GM23338 (cell line): ENCODE measurements at regions not wholly inside any gene's neighbourhood (a gene's known extent, or its start where the extent isn't known, plus 50 kb on each side); places are given as distances from the start of the nearest gene placed in this dataset.

Source experiments
- ATAC-seq: fragments of 200-7000 bp; cut with Tn5 transposase; 3 replicates; pipeline ENCODE4 v1.9.1; 2020
- DNase-seq: peaks from one replicate; pipeline ENCODE4 v3.0.0-alpha.2; 2015; ENCODE audit warnings: low spot score
- H2AFZ ChIP-seq: fragments of 200-600 bp; sonication (generic); 2 replicates; pipeline ENCODE4 v1.8.0; 2016; ENCODE audit warnings: antibody characterized with exemption, mild to moderate bottlenecking, moderate library complexity
- H3F3A ChIP-seq: fragments of 200-600 bp; sonication (generic); replicated peaks from 2 replicates; pipeline ENCODE4 v1.8.0; 2017; ENCODE audit warnings: antibody characterized with exemption, mixed run types, low read depth
- H3K27ac ChIP-seq: fragments of 200-600 bp; sonication (generic); 2 replicates; pipeline ENCODE4 v1.6.1; 2016; ENCODE audit warnings: low read depth
- H3K27me3 ChIP-seq: fragments of 200-600 bp; sonication (generic); 2 replicates; pipeline ENCODE4 v1.8.0; 2016; ENCODE audit warnings: mild to moderate bottlenecking, mixed run types, moderate library complexity; ENCODE audit not compliant: insufficient read depth
- H3K36me3 ChIP-seq: fragments of 200-600 bp; sonication (generic); 2 replicates; pipeline ENCODE4 v1.8.0; 2016; ENCODE audit warnings: mild to moderate bottlenecking; ENCODE audit not compliant: insufficient read depth
- H3K4me1 ChIP-seq: fragments of 200-600 bp; sonication (generic); 2 replicates; pipeline ENCODE4 v1.8.0; 2016; ENCODE audit warnings: mild to moderate bottlenecking, moderate library complexity; ENCODE audit not compliant: insufficient read depth
- H3K4me2 ChIP-seq: fragments of 200-600 bp; sonication (generic); 2 replicates; pipeline ENCODE4 v1.7.1; 2017; ENCODE audit warnings: mixed run types
- H3K4me3 ChIP-seq: fragments of 200-600 bp; sonication (generic); 2 replicates; pipeline ENCODE4 v1.6.1; 2016; ENCODE audit warnings: mixed run types
- H3K79me2 ChIP-seq: fragments of 200-600 bp; sonication (generic); replicated peaks from 2 replicates; pipeline ENCODE4 v1.8.0; 2017; ENCODE audit warnings: mild to moderate bottlenecking; ENCODE audit not compliant: insufficient read depth
- H3K9me2 ChIP-seq: fragments of 200-600 bp; sonication (generic); 2 replicates; pipeline ENCODE4 v1.8.0; 2017; ENCODE audit not compliant: insufficient read depth
- H4K20me1 ChIP-seq: fragments of 200-600 bp; sonication (generic); replicated peaks from 2 replicates; pipeline ENCODE4 v1.8.0; 2017; ENCODE audit warnings: mild to moderate bottlenecking; ENCODE audit not compliant: insufficient read depth
- H3K27ac Mint-ChIP-seq: 2 replicates; pipeline ENCODE4 v1.8.0; 2020; ENCODE audit warnings: inconsistent platforms, mild to moderate bottlenecking, moderate library complexity, mixed read lengths
- H3K27me3 Mint-ChIP-seq: 3 replicates; pipeline ENCODE4 v1.8.0; 2022; ENCODE audit warnings: low read depth, mild to moderate bottlenecking, moderate library complexity, mixed read lengths, inconsistent platforms; ENCODE audit not compliant: insufficient read depth, poor library complexity
- H3K36me3 Mint-ChIP-seq: 3 replicates; pipeline ENCODE4 v1.8.0; 2021; ENCODE audit warnings: low read depth, mild to moderate bottlenecking, inconsistent platforms, moderate library complexity, mixed read lengths
- H3K4me1 Mint-ChIP-seq: 3 replicates; pipeline ENCODE4 v1.8.0; 2020; ENCODE audit warnings: mild to moderate bottlenecking, inconsistent platforms, mixed read lengths
- H3K4me3 Mint-ChIP-seq: 3 replicates; pipeline ENCODE4 v1.8.0; 2021; ENCODE audit warnings: moderate library complexity, mild to moderate bottlenecking, inconsistent platforms, mixed read lengths
- H3K9me3 Mint-ChIP-seq: 3 replicates; pipeline ENCODE4 v1.8.0; 2020; ENCODE audit warnings: moderate library complexity, mild to moderate bottlenecking, inconsistent platforms, mixed read lengths
- CREB1 ChIP-seq: fragments of 250-450 bp; sonication (Bioruptor Pico); IDR thresholded peaks from 2 replicates; pipeline ENCODE4 v1.5.0; 2020; ENCODE audit warnings: low read depth, mild to moderate bottlenecking, moderate library complexity
- CTCF ChIP-seq, 2 experiments: fragments of 200-600 bp in 1 of 2; sonication (generic) in 1 of 2; conservative IDR thresholded peaks; 2 replicates each; pipeline versions ENCODE4 v1.5.1 to v1.6.1; 2016 to 2017; ENCODE audit warnings: antibody characterized with exemption in 2 of 2, low read depth in 2 of 2, mild to moderate bottlenecking in 2 of 2, moderate library complexity in 1 of 2
- ETS1 ChIP-seq: IDR thresholded peaks from 2 replicates; pipeline ENCODE4 v1.6.1; 2016; ENCODE audit warnings: antibody characterized with exemption
- EZH2 ChIP-seq: fragments of 200-600 bp; sonication (generic); IDR thresholded peaks from one replicate; pipeline ENCODE4 v1.8.0; 2017; ENCODE audit warnings: antibody characterized with exemption, mild to moderate bottlenecking, low read depth; ENCODE audit not compliant: unreplicated experiment
- EZH2phosphoT487 ChIP-seq: fragments of 200-600 bp; sonication (generic); IDR thresholded peaks from one replicate; pipeline ENCODE4 v1.8.1; 2018; ENCODE audit warnings: antibody characterized with exemption; ENCODE audit not compliant: unreplicated experiment
- JUNB ChIP-seq: IDR thresholded peaks from one replicate; pipeline ENCODE4 v1.6.1; 2016; ENCODE audit warnings: antibody characterized with exemption; ENCODE audit not compliant: unreplicated experiment
- NANOG ChIP-seq: IDR thresholded peaks from 2 replicates; pipeline ENCODE4 v1.6.1; 2016; ENCODE audit warnings: antibody characterized with exemption, borderline replicate concordance
- POLR2AphosphoS5 ChIP-seq: IDR thresholded peaks from 2 replicates; pipeline ENCODE4 v1.6.1; 2016; ENCODE audit warnings: antibody characterized with exemption, low read depth
- STAT1 ChIP-seq: IDR thresholded peaks from one replicate; pipeline ENCODE4 v1.6.1; 2016; ENCODE audit warnings: antibody characterized with exemption; ENCODE audit not compliant: unreplicated experiment
- ZNF114 ChIP-seq: fragments of 250-450 bp; sonication (Bioruptor Pico); IDR thresholded peaks from 2 replicates; pipeline ENCODE4 v1.5.0; 2020; ENCODE audit warnings: mild to moderate bottlenecking, moderate library complexity
- TF ChIP-seq, protein P1 (sequence below): IDR thresholded peaks from one replicate; pipeline ENCODE4 v1.6.1; 2018; ENCODE audit warnings: antibody characterized with exemption; ENCODE audit not compliant: unreplicated experiment
- TF ChIP-seq, protein P2 (sequence below): fragments of 250-450 bp; sonication (Bioruptor Pico); IDR thresholded peaks from 2 replicates; pipeline ENCODE4 v1.5.0; 2020; ENCODE audit warnings: mild to moderate bottlenecking, moderate library complexity

DNA sequence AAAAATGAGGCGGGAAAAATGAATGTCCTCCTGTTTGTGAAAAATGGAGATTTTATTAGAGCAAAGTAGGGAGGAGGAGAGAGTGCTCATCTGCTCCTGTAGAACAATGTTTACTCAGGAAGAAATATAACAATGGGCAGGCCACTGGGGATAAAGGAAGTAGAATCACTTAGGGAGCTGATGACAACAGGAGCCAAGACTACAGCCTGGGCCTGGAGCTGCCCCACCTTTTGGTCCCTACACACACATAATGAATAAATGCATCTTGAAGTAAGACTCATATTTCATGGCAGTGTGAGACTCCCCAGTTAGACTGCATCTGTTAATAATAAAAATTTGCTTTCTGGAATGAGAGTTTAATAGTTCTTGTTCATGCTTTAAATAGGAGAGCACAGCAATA, 1939.8 kb downstream of the EFNA5 start (continued):
- no peak for TF ChIP-seq ETS1

DNA sequence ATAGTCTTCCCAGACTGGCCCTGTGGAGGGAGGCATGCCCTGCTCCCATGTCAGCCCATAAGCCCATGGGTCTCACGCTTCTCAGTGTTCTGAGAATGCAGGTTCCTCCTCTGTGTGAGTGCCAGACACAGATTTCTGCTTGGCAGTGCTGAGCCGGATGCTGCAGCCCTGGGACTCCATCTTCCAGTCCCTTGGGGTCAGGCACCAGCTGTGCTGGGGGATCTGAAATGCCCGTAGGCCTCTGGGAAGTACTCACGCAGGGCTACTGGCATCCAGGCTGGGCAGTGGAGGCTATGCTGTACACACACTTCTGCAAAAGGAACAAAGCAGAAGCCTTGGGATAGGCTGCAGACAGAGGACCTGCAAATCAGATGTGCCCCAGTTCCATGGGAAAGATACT, 1944.6 kb downstream of the EFNA5 start:
- no peaks in the 10 kb centered on the region for H3K79me2 ChIP-seq
- H3F3A ChIP-seq = no peaks in the 10 kb centered on the region
- H3K4me1 Mint-ChIP-seq = peaks cover 8% of the 10 kb centered on the region; the same call in 2 of the 3 replicates
- peaks cover 4% of the 10 kb centered on the region; the same call in 2 of the 3 replicates for H3K36me3 Mint-ChIP-seq
- no peak overlapping the region for H3K4me3 Mint-ChIP-seq
- no peak overlapping the region for H3K4me2 ChIP-seq
- no peaks in the 10 kb centered on the region for H4K20me1 ChIP-seq
- no peaks in the 10 kb centered on the region for H3K4me1 ChIP-seq
- peaks cover 11% of the 10 kb centered on the region; the same call in 1 of the 2 replicates for H3K9me2 ChIP-seq
- no peak for ATAC-seq
- DNase-seq = no peak
- no peaks in the 10 kb centered on the region for H3K27me3 ChIP-seq
- no peak overlapping the region for H3K27ac Mint-ChIP-seq
- no peak overlapping the region for H3K4me3 ChIP-seq
- H3K27ac ChIP-seq = no peak overlapping the region
- no peaks in the 10 kb centered on the region for H3K36me3 ChIP-seq
- no peaks in the 10 kb centered on the region for H3K9me3 Mint-ChIP-seq
- no peaks in the 10 kb centered on the region for H3K27me3 Mint-ChIP-seq
- H2AFZ ChIP-seq = no peak overlapping the region
- TF ChIP-seq EZH2 = no peak
- TF ChIP-seq, protein P1, sequence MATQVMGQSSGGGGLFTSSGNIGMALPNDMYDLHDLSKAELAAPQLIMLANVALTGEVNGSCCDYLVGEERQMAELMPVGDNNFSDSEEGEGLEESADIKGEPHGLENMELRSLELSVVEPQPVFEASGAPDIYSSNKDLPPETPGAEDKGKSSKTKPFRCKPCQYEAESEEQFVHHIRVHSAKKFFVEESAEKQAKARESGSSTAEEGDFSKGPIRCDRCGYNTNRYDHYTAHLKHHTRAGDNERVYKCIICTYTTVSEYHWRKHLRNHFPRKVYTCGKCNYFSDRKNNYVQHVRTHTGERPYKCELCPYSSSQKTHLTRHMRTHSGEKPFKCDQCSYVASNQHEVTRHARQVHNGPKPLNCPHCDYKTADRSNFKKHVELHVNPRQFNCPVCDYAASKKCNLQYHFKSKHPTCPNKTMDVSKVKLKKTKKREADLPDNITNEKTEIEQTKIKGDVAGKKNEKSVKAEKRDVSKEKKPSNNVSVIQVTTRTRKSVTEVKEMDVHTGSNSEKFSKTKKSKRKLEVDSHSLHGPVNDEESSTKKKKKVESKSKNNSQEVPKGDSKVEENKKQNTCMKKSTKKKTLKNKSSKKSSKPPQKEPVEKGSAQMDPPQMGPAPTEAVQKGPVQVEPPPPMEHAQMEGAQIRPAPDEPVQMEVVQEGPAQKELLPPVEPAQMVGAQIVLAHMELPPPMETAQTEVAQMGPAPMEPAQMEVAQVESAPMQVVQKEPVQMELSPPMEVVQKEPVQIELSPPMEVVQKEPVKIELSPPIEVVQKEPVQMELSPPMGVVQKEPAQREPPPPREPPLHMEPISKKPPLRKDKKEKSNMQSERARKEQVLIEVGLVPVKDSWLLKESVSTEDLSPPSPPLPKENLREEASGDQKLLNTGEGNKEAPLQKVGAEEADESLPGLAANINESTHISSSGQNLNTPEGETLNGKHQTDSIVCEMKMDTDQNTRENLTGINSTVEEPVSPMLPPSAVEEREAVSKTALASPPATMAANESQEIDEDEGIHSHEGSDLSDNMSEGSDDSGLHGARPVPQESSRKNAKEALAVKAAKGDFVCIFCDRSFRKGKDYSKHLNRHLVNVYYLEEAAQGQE = no peak
- no peak for TF ChIP-seq EZH2phosphoT487
- TF ChIP-seq POLR2AphosphoS5 = no peak
- no peak for TF ChIP-seq CTCF (conservative IDR thresholded peaks at IDR 0.05; ENCODE audit: low read depth in 2 of 2)
- TF ChIP-seq JUNB = no peak
- TF ChIP-seq, protein P2, sequence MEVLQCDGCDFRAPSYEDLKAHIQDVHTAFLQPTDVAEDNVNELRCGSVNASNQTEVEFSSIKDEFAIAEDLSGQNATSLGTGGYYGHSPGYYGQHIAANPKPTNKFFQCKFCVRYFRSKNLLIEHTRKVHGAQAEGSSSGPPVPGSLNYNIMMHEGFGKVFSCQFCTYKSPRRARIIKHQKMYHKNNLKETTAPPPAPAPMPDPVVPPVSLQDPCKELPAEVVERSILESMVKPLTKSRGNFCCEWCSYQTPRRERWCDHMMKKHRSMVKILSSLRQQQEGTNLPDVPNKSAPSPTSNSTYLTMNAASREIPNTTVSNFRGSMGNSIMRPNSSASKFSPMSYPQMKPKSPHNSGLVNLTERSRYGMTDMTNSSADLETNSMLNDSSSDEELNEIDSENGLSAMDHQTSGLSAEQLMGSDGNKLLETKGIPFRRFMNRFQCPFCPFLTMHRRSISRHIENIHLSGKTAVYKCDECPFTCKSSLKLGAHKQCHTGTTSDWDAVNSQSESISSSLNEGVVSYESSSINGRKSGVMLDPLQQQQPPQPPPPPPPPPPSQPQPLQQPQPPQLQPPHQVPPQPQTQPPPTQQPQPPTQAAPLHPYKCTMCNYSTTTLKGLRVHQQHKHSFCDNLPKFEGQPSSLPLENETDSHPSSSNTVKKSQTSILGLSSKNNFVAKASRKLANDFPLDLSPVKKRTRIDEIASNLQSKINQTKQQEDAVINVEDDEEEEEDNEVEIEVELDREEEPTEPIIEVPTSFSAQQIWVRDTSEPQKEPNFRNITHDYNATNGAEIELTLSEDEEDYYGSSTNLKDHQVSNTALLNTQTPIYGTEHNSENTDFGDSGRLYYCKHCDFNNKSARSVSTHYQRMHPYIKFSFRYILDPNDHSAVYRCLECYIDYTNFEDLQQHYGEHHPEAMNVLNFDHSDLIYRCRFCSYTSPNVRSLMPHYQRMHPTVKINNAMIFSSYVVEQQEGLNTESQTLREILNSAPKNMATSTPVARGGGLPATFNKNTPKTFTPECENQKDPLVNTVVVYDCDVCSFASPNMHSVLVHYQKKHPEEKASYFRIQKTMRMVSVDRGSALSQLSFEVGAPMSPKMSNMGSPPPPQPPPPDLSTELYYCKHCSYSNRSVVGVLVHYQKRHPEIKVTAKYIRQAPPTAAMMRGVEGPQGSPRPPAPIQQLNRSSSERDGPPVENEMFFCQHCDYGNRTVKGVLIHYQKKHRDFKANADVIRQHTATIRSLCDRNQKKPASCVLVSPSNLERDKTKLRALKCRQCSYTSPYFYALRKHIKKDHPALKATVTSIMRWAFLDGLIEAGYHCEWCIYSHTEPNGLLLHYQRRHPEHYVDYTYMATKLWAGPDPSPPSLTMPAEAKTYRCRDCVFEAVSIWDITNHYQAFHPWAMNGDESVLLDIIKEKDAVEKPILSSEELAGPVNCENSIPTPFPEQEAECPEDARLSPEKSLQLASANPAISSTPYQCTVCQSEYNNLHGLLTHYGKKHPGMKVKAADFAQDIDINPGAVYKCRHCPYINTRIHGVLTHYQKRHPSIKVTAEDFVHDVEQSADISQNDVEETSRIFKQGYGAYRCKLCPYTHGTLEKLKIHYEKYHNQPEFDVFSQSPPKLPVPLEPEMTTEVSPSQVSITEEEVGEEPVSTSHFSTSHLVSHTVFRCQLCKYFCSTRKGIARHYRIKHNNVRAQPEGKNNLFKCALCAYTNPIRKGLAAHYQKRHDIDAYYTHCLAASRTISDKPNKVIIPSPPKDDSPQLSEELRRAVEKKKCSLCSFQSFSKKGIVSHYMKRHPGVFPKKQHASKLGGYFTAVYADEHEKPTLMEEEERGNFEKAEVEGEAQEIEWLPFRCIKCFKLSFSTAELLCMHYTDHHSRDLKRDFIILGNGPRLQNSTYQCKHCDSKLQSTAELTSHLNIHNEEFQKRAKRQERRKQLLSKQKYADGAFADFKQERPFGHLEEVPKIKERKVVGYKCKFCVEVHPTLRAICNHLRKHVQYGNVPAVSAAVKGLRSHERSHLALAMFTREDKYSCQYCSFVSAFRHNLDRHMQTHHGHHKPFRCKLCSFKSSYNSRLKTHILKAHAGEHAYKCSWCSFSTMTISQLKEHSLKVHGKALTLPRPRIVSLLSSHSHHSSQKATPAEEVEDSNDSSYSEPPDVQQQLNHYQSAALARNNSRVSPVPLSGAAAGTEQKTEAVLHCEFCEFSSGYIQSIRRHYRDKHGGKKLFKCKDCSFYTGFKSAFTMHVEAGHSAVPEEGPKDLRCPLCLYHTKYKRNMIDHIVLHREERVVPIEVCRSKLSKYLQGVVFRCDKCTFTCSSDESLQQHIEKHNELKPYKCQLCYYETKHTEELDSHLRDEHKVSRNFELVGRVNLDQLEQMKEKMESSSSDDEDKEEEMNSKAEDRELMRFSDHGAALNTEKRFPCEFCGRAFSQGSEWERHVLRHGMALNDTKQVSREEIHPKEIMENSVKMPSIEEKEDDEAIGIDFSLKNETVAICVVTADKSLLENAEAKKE = no peak
- TF ChIP-seq ZNF114 (CRISPR knock-in tag) = no peak
- no peak for TF ChIP-seq CREB1
- no peak for TF ChIP-seq STAT1
- TF ChIP-seq NANOG = no peak
- TF ChIP-seq ETS1 = no peak
